Activated CD8-positive, alpha-beta T cell treated with anti-CD3 and anti-CD28 coated beads for 36 hours (primary cell): ENCODE measurements at regions not wholly inside any gene's neighbourhood (a gene's known extent, or its start where the extent isn't known, plus 50 kb on each side); places are given as distances from the start of the nearest gene placed in this dataset.

Experiments used
- ATAC-seq: fragments of 200-7000 bp; cut with Tn5 transposase; one replicate; pipeline ENCODE4 v1.10.0; 2021; ENCODE audit warnings: mild to moderate bottlenecking, moderate library complexity
- CTCF ChIA-PET: fragments of 350-600 bp; sonication (Branson Sonifier 250); formaldehyde crosslinking; loops from one replicate; lab custom pipeline; 2021; ENCODE audit warnings: antibody characterized with exemption; lab: Charles Lee
- POLR2A ChIA-PET: fragments of 350-600 bp; sonication (Branson Sonifier 250); formaldehyde crosslinking; loops from one replicate; lab custom pipeline; 2021; ENCODE audit warnings: antibody characterized with exemption; lab: Charles Lee
- DNase-seq: peaks from one replicate; pipeline ENCODE4 v3.0.0-alpha.2; 2020
- H3K27ac Mint-ChIP-seq: one replicate; pipeline ENCODE4 v1.8.0; 2021; ENCODE audit warnings: mild to moderate bottlenecking, mixed read lengths
- H3K27me3 Mint-ChIP-seq: one replicate; pipeline ENCODE4 v1.8.0; 2021; ENCODE audit warnings: mixed read lengths
- H3K36me3 Mint-ChIP-seq: one replicate; pipeline ENCODE4 v1.8.0; 2021; ENCODE audit warnings: low read depth, mixed read lengths
- H3K4me1 Mint-ChIP-seq: one replicate; pipeline ENCODE4 v1.8.0; 2021; ENCODE audit warnings: low read depth, mixed read lengths
- H3K4me3 Mint-ChIP-seq: one replicate; pipeline ENCODE4 v1.8.0; 2021; ENCODE audit warnings: mild to moderate bottlenecking, moderate library complexity, mixed read lengths
- H3K9me3 Mint-ChIP-seq: one replicate; pipeline ENCODE4 v1.8.0; 2021; ENCODE audit warnings: mixed read lengths
- intact Hi-C: fragments of 100-400 bp; cut with micrococcal nuclease; formaldehyde crosslinking; loops from one replicate; pipeline ENCODE4 v1.10.0; 2022
- TF ChIP-seq, protein P1 (sequence below): fragments of 200-600 bp; IDR thresholded peaks from one replicate; pipeline ENCODE4 v1.8.0; 2022; ENCODE audit warnings: antibody characterized with exemption, mild to moderate bottlenecking

DNA sequence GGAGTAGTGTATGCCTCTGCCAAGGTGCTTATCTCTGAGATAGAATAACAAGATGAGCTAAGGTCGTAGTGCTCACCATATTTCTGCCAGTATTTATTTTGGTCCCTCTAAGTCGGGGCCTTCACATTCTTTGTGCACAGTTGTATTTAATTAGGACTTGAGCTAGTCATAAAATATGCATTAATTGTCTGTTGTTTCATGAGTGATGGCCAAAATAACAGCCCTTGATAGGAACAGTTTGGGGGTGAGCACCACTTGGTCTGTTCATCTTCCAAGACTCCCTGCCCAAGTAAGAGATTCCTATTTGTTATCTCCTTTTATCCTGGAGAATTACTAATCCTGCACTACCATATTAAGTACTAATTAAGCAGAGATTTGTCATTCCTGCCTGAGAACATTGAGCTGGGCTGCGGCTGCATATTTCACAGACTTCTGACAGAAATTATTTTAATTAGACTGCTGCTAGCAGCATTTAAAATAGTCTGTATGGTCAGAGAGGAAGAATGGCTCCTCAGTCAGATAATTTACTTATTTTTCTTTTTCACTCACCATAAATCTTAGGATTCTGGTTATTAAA lies 435.1 kb downstream of the MTX2 start:
- intact Hi-C loops: no loop called here
- no peak overlapping the region for H3K27ac Mint-ChIP-seq
- no peaks in the 10 kb centered on the region for H3K4me1 Mint-ChIP-seq
- peaks cover 8% of the 10 kb centered on the region for H3K27me3 Mint-ChIP-seq
- H3K36me3 Mint-ChIP-seq: no peaks in the 10 kb centered on the region
- no peak overlapping the region for H3K4me3 Mint-ChIP-seq
- no peaks in the 10 kb centered on the region for H3K9me3 Mint-ChIP-seq
- TF ChIP-seq, protein P1, sequence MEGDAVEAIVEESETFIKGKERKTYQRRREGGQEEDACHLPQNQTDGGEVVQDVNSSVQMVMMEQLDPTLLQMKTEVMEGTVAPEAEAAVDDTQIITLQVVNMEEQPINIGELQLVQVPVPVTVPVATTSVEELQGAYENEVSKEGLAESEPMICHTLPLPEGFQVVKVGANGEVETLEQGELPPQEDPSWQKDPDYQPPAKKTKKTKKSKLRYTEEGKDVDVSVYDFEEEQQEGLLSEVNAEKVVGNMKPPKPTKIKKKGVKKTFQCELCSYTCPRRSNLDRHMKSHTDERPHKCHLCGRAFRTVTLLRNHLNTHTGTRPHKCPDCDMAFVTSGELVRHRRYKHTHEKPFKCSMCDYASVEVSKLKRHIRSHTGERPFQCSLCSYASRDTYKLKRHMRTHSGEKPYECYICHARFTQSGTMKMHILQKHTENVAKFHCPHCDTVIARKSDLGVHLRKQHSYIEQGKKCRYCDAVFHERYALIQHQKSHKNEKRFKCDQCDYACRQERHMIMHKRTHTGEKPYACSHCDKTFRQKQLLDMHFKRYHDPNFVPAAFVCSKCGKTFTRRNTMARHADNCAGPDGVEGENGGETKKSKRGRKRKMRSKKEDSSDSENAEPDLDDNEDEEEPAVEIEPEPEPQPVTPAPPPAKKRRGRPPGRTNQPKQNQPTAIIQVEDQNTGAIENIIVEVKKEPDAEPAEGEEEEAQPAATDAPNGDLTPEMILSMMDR: no peak
- POLR2A ChIA-PET: interaction anchor here (1.0 kb wide), 1 partner anchor 115 kb away, joined by 4 read pairs; no protein-coding TSS in a partner anchor
- no peak for ATAC-seq
- DNase-seq: no peak
- CTCF ChIA-PET: no interaction called here

DNA sequence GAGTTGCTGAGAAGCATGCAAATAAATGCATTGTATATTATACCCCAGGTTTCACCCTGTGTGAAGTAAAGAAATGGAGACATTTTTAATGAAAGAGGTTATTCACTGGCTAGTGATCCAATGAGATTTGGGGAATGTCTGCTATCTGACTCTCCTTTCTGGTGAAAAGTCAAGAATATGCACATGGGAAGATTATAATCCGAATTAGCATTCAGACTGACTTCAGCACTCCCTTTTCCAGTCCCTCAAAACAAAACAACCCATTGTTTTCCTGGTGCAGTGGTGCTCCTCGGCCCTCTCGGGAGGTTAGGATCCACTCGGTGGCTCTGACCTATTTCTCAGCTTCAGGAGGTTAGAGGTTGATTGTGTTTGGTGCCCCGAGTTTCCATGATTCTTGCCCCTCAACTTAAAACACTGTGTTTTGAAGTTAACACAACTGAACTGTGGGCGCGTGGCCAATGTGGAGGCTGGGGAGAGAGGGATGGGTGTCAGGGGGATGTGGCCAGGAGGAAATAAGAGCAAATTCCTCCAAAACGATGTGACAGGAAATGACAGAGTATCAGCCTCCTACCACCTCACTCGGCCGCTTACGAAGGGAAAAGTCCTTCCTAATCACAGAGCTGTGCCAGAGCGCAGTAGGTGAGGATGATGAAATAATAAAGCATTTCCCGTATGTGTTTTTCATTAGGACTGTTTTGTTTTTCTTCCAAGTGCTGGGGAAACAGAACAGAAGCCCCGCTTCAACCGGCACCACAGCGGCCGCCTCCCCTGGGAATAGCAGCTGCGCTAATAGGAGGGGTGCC lies 440.1 kb downstream of the MTX2 start:
- TF ChIP-seq, protein P1: no peak
- no peak for ATAC-seq
- DNase-seq: no peak
- Mint-ChIP-seq H3K27me3 (peaks cover 8% of the 10 kb centered on the region), H3K36me3 (no peaks in the 10 kb centered on the region), H3K4me1 (no peaks in the 10 kb centered on the region), H3K4me3 (no peak overlapping the region), H3K9me3 (no peaks in the 10 kb centered on the region), H3K27ac (no peak overlapping the region)
- CTCF ChIA-PET: no interaction called here
- intact Hi-C loops: no loop called here
- POLR2A ChIA-PET: no interaction called here

DNA sequence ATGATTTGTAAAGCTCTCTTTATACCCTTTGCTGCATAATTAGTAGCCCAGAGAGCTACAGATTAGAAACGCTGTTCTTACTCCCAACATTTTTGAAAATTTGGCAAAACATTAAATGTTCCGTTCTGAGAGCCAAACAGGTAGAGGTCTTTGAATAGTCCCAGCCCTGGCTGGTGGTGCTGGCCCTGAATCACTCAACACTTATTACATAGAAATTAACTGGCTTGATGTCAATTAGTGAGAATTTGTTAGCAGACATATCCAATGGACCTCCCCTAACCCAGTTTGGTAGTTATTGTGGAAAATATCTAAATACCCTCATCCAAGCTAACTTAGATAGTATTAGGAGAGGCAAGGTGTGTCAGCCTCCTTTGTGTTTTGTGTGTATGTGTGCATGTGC lies 440.7 kb downstream of the MTX2 start:
- Mint-ChIP-seq H3K36me3 (no peaks in the 10 kb centered on the region), H3K9me3 (no peaks in the 10 kb centered on the region), H3K4me3 (no peak overlapping the region), H3K27me3 (peaks cover 7% of the 10 kb centered on the region), H3K4me1 (no peaks in the 10 kb centered on the region), H3K27ac (no peak overlapping the region)
- POLR2A ChIA-PET: no interaction called here
- no peak for ATAC-seq
- TF ChIP-seq, protein P1: no peak
- intact Hi-C loops: no loop called here
- CTCF ChIA-PET: no interaction called here
- no peak for DNase-seq

DNA sequence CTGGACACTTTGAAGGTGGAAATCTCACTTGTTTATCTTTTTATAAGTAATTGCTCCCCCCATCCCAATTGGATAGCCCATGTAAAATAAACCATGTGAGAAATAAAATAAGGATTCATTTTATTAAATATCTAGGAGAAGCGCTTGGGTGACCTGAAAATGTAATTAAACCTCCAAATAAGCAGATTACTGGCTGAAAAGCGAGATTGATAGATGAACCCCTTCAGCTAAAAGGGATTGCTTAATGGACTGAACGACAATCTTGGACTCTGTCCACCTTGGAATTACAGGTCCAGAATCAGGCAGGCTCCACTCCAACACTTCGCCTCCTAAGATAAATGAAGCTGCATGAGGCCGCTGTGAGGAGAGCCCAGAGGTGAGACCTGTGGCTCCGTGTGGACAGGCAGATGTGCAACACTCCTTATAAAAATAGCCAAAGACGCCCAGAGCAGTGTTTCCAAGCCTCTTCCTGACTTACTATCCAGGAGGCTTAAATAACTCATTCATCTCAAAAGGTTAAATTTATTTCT lies 441.5 kb downstream of the MTX2 start:
- no peaks in the 10 kb centered on the region for H3K9me3 Mint-ChIP-seq
- H3K27ac Mint-ChIP-seq: no peak overlapping the region
- no peak overlapping the region for H3K4me3 Mint-ChIP-seq
- ChIA-PET POLR2A (interaction anchor here (0.6 kb wide), 1 partner anchor 325 kb away, joined by 5 read pairs; no protein-coding TSS in a partner anchor), CTCF (no interaction called here)
- intact Hi-C loops: no loop called here
- no peak for DNase-seq
- no peaks in the 10 kb centered on the region for H3K4me1 Mint-ChIP-seq
- H3K36me3 Mint-ChIP-seq: no peaks in the 10 kb centered on the region
- ATAC-seq: no peak
- TF ChIP-seq, protein P1: no peak
- peaks cover 7% of the 10 kb centered on the region for H3K27me3 Mint-ChIP-seq
